CD14-positive monocyte (primary cell): ENCODE measurements at regions not wholly inside any gene's neighbourhood (a gene's known extent, or its start where the extent isn't known, plus 50 kb on each side); places are given as distances from the start of the nearest gene placed in this dataset.

Source experiments
- DNase-seq, 3 donors: peaks; one replicate each; pipeline ENCODE4 v3.0.0-alpha.2; 2011 to 2022
- H2AFZ ChIP-seq: 2 replicates; pipeline ENCODE4 v1.6.0; 2012; ENCODE audit warnings: mild to moderate bottlenecking, low read depth, low read length, inconsistent platforms; ENCODE audit not compliant: insufficient read depth, poor library complexity, severe bottlenecking
- H3K27ac ChIP-seq, 2 donors: 1 replicate in 1 of 2; 2 replicates in 1 of 2; pipeline ENCODE4 v1.5.1; 2012 to 2013; ENCODE audit warnings: low read length in 2 of 2, control low read depth in 1 of 2, inconsistent platforms in 1 of 2, low read depth in 1 of 2, mild to moderate bottlenecking in 1 of 2
- H3K27me3 ChIP-seq, 2 donors: one replicate each; pipeline versions ENCODE4 v1.6.0 to v1.6.1; 2011 to 2013; ENCODE audit warnings: low read length in 2 of 2; ENCODE audit not compliant: control insufficient read depth in 2 of 2, insufficient read depth in 2 of 2
- H3K36me3 ChIP-seq, 2 donors: replicated peaks in 1 of 2; 1 replicate in 1 of 2; 2 replicates in 1 of 2; pipeline versions ENCODE4 v1.5.1 to v1.6.1; 2012 to 2013; ENCODE audit warnings: low read length in 2 of 2, control low read depth in 1 of 2, inconsistent platforms in 1 of 2, mild to moderate bottlenecking in 1 of 2; ENCODE audit not compliant: insufficient read depth in 2 of 2, control insufficient read depth in 1 of 2
- H3K4me1 ChIP-seq, 2 donors: 1 replicate in 1 of 2; 2 replicates in 1 of 2; pipeline versions ENCODE4 v1.5.1 to v1.6.1; 2012 to 2013; ENCODE audit warnings: low read length in 2 of 2, control low read depth in 1 of 2, inconsistent platforms in 1 of 2, mild to moderate bottlenecking in 1 of 2, moderate library complexity in 1 of 2; ENCODE audit not compliant: insufficient read depth in 2 of 2, control insufficient read depth in 1 of 2
- H3K4me2 ChIP-seq: replicated peaks from 2 replicates; pipeline ENCODE3; 2012; ENCODE audit warnings: low read length, moderate library complexity, mild to moderate bottlenecking; ENCODE audit not compliant: poor library complexity, severe bottlenecking; ENCODE audit errors: extremely low read depth
- H3K4me3 ChIP-seq, 3 experiments: fragments of 200-600 bp in 1 of 3; sonication (generic) in 1 of 3; replicated peaks in 1 of 3; 1 replicate in 2 of 3; 2 replicates in 1 of 3; pipeline ENCODE4 v1.5.1; 2011 to 2013; ENCODE audit warnings: low read length in 3 of 3, mild to moderate bottlenecking in 3 of 3, control low read depth in 2 of 3, low read depth in 2 of 3, inconsistent platforms in 1 of 3, moderate library complexity in 1 of 3
- H3K79me2 ChIP-seq: 2 replicates; pipeline ENCODE4 v1.6.0; 2012; ENCODE audit warnings: mild to moderate bottlenecking, control low read depth, inconsistent platforms, low read length, moderate library complexity; ENCODE audit not compliant: insufficient read depth
- H3K9ac ChIP-seq: 2 replicates; pipeline ENCODE4 v1.6.0; 2017; ENCODE audit warnings: low read length, mild to moderate bottlenecking; ENCODE audit not compliant: insufficient read depth, poor library complexity, severe bottlenecking
- H3K9me3 ChIP-seq, 2 donors: replicated peaks in 1 of 2; 1 replicate in 1 of 2; 2 replicates in 1 of 2; pipeline versions ENCODE4 v1.5.1 to v1.6.1; 2012 to 2013; ENCODE audit warnings: low read length in 2 of 2, control low read depth in 1 of 2; ENCODE audit not compliant: control insufficient read depth in 1 of 2, insufficient read depth in 1 of 2
- H4K20me1 ChIP-seq: 2 replicates; pipeline ENCODE4 v1.6.0; 2012; ENCODE audit warnings: mild to moderate bottlenecking, low read length, control low read depth, moderate library complexity; ENCODE audit not compliant: insufficient read depth
- H3K27ac Mint-ChIP-seq, 7 donors: one replicate each; pipeline ENCODE4 v1.8.0; 2020; ENCODE audit warnings: mild to moderate bottlenecking in 7 of 7, mixed read lengths in 7 of 7, moderate library complexity in 6 of 7, inconsistent platforms in 2 of 7
- H3K27me3 Mint-ChIP-seq, 3 donors: one replicate each; pipeline ENCODE4 v1.8.0; 2021 to 2022; ENCODE audit warnings: low read depth in 3 of 3, mild to moderate bottlenecking in 3 of 3, mixed read lengths in 3 of 3, moderate library complexity in 3 of 3, inconsistent platforms in 1 of 3
- H3K36me3 Mint-ChIP-seq, 2 donors: one replicate each; pipeline ENCODE4 v1.8.0; 2020; ENCODE audit warnings: mixed read lengths in 2 of 2, inconsistent platforms in 1 of 2, mild to moderate bottlenecking in 1 of 2
- H3K4me1 Mint-ChIP-seq: one replicate; pipeline ENCODE4 v1.8.0; 2020; ENCODE audit warnings: mild to moderate bottlenecking, mixed read lengths
- H3K4me3 Mint-ChIP-seq, 2 donors: one replicate each; pipeline ENCODE4 v1.8.0; 2020; ENCODE audit warnings: mild to moderate bottlenecking in 2 of 2, mixed read lengths in 2 of 2, moderate library complexity in 1 of 2
- H3K9me3 Mint-ChIP-seq, 7 donors: one replicate each; pipeline ENCODE4 v1.8.0; 2020 to 2022; ENCODE audit warnings: mixed read lengths in 7 of 7, mild to moderate bottlenecking in 6 of 7, moderate library complexity in 6 of 7, inconsistent platforms in 2 of 7
- CTCF ChIP-seq: fragments of 200-600 bp; IDR thresholded peaks from one replicate; pipeline ENCODE4 v1.8.0; 2022; ENCODE audit warnings: antibody characterized with exemption, mild to moderate bottlenecking
- WGBS: methylation state at CpG from one replicate; pipeline ENCODE4 v1.1.5; 2013; ENCODE audit warnings: missing lambda C conversion rate; ENCODE audit not compliant: insufficient coverage; 5-methylcytosine and 5-hydroxymethylcytosine counted together
- intact Hi-C, 2 donors: fragments of 100-400 bp; cut with micrococcal nuclease; formaldehyde crosslinking; loops; one replicate each; pipeline versions ENCODE4 v1.15.0 to v1.15.1; 2023

- H3K27me3 ChIP-seq = no peaks in the 10 kb centered on the region
- DNase-seq = no peak
- no peaks in the 10 kb centered on the region for H3K36me3 ChIP-seq
- no peak overlapping the region for H3K4me3 ChIP-seq
- H3K27ac Mint-ChIP-seq = no peak overlapping the region
- H3K4me1 ChIP-seq = no peaks in the 10 kb centered on the region
- no peak overlapping the region for H2AFZ ChIP-seq
- no peaks in the 10 kb centered on the region for H3K36me3 Mint-ChIP-seq
- H3K27ac ChIP-seq = no peak overlapping the region
- no peak overlapping the region for H3K4me3 Mint-ChIP-seq
- H3K79me2 ChIP-seq = no peaks in the 10 kb centered on the region
- H3K4me2 ChIP-seq = no peak overlapping the region
- peaks cover 0 to 2% (median 0%) of the 10 kb centered on the region in 7 donors for H3K9me3 Mint-ChIP-seq
- peaks cover 7 to 13% (median 12%) of the 10 kb centered on the region in 3 donors for H3K27me3 Mint-ChIP-seq
- intact Hi-C loops = no loop called here
- H3K9me3 ChIP-seq = no peaks in the 10 kb centered on the region
- H3K9ac ChIP-seq = no peak overlapping the region
- H3K4me1 Mint-ChIP-seq = no peaks in the 10 kb centered on the region
- no peaks in the 10 kb centered on the region for H4K20me1 ChIP-seq
- TF ChIP-seq CTCF = no peak
Observed at GRCh38 chr4:84381759-84382158, 117.3 kb downstream of the NKX6-1 start.

- H3K27ac Mint-ChIP-seq = no peak overlapping the region
- H3K79me2 ChIP-seq = no peaks in the 10 kb centered on the region
- no peak overlapping the region for H3K9ac ChIP-seq
- no peaks in the 10 kb centered on the region for H3K27me3 ChIP-seq
- H3K36me3 ChIP-seq = no peaks in the 10 kb centered on the region
- 26% methylated on average over 3 of the region's 13 CpGs for WGBS
- H3K4me1 Mint-ChIP-seq = no peaks in the 10 kb centered on the region
- H3K9me3 Mint-ChIP-seq = peaks cover 0 to 2% (median 0%) of the 10 kb centered on the region in 7 donors
- H2AFZ ChIP-seq = no peak overlapping the region
- intact Hi-C loops = no loop called here
- H3K9me3 ChIP-seq = no peaks in the 10 kb centered on the region
- no peak for TF ChIP-seq CTCF
- no peak overlapping the region for H3K4me3 ChIP-seq
- no peaks in the 10 kb centered on the region for H3K4me1 ChIP-seq
- H3K27ac ChIP-seq = no peak overlapping the region
- no peak overlapping the region for H3K4me3 Mint-ChIP-seq
- no peak for DNase-seq
- no peak overlapping the region for H3K4me2 ChIP-seq
- no peaks in the 10 kb centered on the region for H4K20me1 ChIP-seq
- no peaks in the 10 kb centered on the region for H3K36me3 Mint-ChIP-seq
- H3K27me3 Mint-ChIP-seq = peaks cover 7 to 13% (median 12%) of the 10 kb centered on the region in 3 donors
Observed at GRCh38 chr4:84379917-84380641, 119.0 kb downstream of the NKX6-1 start.
